ENCODE measurements at regions not wholly inside any gene's neighbourhood (a gene's known extent, or its start where the extent isn't known, plus 50 kb on each side); places are given as distances from the start of the nearest gene placed in this dataset.

DNA sequence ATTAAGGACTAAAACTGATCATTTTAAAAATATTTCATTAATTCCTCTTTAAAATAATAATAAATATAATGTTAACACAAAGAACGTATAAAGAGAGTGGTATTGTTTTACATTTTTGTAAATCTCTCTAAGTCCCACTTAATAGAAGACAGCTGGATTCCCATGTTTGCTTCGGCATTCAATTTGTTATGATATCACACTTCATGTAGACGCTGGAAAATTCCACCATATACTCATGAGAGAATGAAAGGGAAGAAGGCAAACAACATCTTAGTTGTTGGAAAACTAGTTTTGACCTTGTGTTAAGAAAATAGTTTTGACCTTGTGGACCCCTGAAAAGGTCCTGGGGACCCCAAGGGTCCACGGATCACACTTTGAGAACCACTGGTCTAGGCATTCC, 85.3 kb upstream of the MGMT start:
- TF ChIP-seq, protein P1, sequence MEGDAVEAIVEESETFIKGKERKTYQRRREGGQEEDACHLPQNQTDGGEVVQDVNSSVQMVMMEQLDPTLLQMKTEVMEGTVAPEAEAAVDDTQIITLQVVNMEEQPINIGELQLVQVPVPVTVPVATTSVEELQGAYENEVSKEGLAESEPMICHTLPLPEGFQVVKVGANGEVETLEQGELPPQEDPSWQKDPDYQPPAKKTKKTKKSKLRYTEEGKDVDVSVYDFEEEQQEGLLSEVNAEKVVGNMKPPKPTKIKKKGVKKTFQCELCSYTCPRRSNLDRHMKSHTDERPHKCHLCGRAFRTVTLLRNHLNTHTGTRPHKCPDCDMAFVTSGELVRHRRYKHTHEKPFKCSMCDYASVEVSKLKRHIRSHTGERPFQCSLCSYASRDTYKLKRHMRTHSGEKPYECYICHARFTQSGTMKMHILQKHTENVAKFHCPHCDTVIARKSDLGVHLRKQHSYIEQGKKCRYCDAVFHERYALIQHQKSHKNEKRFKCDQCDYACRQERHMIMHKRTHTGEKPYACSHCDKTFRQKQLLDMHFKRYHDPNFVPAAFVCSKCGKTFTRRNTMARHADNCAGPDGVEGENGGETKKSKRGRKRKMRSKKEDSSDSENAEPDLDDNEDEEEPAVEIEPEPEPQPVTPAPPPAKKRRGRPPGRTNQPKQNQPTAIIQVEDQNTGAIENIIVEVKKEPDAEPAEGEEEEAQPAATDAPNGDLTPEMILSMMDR (IDR thresholded peaks at IDR 0.05) = no peak
- Mint-ChIP-seq H3K27ac (no peak overlapping the region), H3K9me3 (no peaks in the 10 kb centered on the region), H3K4me1 (no peaks in the 10 kb centered on the region), H3K36me3 (ENCODE audit: low read depth) (no peaks in the 10 kb centered on the region), H3K4me3 (no peak overlapping the region), H3K27me3 (peaks cover 6% of the 10 kb centered on the region)
- no peak for ATAC-seq (ENCODE audit: low read depth)
- ChIA-PET POLR2A (no interaction called here), CTCF (no interaction called here)
- intact Hi-C loops (cut with micrococcal nuclease) = no loop called here
- no peak for DNase-seq

DNA sequence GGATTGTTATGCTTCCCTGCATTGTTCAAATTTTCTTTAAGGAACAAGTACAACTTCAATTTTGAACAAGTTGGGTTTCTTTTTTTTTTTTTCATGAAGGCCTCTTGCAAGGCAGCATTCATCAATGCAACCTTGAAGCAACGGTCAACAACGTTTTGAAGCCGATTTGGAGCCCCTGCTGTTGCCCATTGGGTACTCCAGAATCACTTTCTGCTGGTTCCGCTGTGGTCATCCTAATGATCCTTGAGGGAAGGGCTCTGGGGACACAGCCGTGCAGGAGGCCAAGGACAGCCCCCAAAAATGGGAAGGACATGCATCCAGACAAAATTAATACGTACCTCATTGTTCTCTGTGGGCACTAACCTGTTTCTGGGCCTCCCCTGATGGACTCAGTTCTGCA, 84.6 kb upstream of the MGMT start:
- H3K27me3 Mint-ChIP-seq = peaks cover 6% of the 10 kb centered on the region
- H3K4me3 Mint-ChIP-seq = no peak overlapping the region
- no peak for ATAC-seq (ENCODE audit: low read depth)
- ChIA-PET POLR2A (no interaction called here), CTCF (no interaction called here)
- no peak overlapping the region for H3K27ac Mint-ChIP-seq
- DNase-seq = no peak
- H3K9me3 Mint-ChIP-seq = no peaks in the 10 kb centered on the region
- H3K4me1 Mint-ChIP-seq = no peaks in the 10 kb centered on the region
- intact Hi-C loops (cut with micrococcal nuclease) = no loop called here
- TF ChIP-seq, protein P1 (IDR thresholded peaks at IDR 0.05) = no peak
- no peaks in the 10 kb centered on the region for H3K36me3 Mint-ChIP-seq (ENCODE audit: low read depth)

DNA sequence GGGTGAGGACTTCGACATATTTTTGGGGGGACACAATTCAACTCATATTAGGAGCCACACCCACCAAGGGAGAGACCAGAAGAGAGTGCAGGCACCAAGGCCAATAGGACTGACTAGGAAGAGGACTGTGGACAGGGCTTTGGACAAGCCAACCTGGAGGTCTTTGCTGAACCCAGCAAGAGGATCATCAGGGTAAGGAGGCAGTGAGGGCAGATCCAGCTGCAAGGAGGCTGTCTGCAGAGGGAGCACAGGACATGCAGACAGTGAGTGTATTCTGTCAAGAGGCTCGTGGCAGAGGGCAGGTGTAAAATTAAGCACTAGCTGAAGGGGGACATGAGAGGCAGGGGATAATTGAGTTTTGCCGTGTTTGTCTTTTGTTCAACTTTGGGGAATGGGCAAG, 83.4 kb upstream of the MGMT start:
- Mint-ChIP-seq H3K36me3 (ENCODE audit: low read depth) (no peaks in the 10 kb centered on the region), H3K9me3 (no peaks in the 10 kb centered on the region), H3K27me3 (peaks cover 4% of the 10 kb centered on the region), H3K4me1 (no peaks in the 10 kb centered on the region), H3K4me3 (no peak overlapping the region), H3K27ac (no peak overlapping the region)
- ATAC-seq (ENCODE audit: low read depth) = no peak
- ChIA-PET CTCF (no interaction called here), POLR2A (no interaction called here)
- intact Hi-C loops (cut with micrococcal nuclease) = no loop called here
- no peak for DNase-seq
- TF ChIP-seq, protein P1 (IDR thresholded peaks at IDR 0.05) = no peak

DNA sequence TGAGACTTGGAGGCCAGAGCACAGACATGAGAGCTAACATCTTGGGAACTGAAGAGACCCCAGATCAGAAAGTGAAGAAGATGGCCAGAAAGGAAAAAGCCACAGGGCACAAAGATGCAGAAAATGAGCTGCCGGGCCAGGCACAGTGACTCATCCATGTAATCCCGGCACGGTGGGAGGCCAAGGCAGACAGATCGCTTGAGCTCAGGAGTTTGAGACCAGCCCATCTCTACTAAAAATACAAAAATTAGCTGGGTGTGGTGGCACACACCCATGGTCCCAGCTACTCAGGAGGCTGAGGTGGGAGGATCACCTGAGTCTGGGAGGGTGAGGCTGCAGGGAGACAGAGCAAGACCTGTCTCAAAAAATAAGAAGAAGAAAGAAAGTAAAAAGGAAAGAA, 81.4 kb upstream of the MGMT start:
- POLR2A ChIA-PET = no interaction called here
- H3K27me3 Mint-ChIP-seq = peaks cover 3% of the 10 kb centered on the region
- intact Hi-C loops (cut with micrococcal nuclease) = no loop called here
- no peaks in the 10 kb centered on the region for H3K36me3 Mint-ChIP-seq (ENCODE audit: low read depth)
- TF ChIP-seq, protein P1 (IDR thresholded peaks at IDR 0.05) = no peak
- ATAC-seq (ENCODE audit: low read depth) (no peak), DNase-seq (no peak)
- no peaks in the 10 kb centered on the region for H3K9me3 Mint-ChIP-seq
- no peaks in the 10 kb centered on the region for H3K4me1 Mint-ChIP-seq
- CTCF ChIA-PET = no interaction called here
- H3K27ac Mint-ChIP-seq = no peak overlapping the region
- H3K4me3 Mint-ChIP-seq = no peak overlapping the region

DNA sequence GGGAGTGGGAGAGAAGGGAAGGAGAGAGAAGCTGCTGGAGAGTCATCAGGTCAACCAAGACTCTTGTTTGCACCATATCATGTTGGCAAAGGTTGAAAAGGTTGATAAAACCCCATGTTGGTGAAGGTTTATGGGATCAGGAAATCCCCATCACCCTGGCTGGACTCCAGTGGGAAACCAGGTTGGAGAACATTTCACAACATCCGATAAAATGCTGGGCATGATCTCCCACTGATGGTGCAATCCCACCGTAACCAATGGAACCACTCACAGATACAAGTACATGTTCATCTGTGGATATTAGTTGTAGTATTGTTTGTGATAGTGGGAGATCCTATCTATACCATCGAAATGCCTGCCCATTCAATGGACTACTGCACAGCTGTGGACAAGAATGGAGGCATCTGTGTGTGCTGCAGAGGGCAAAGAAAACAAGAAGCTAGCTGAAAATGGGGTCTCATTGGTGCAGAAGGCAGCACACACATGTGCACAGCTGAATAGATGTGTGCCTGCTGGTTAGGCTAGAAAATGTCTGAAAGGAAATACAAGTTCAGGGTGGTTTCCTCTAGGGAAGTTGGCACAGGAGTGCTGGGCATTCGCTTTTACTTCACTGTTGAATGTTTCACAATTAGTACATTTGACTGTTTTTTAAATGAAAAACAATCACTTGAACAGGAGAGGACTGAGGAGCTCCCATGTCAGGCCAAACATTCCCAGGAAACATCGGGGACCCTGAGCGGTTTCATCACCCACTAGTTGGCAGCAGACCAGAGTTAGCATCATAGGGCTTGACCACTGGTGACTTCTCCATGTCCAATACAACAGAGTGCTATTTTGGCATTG, 80.4 kb upstream of the MGMT start:
- H3K9me3 Mint-ChIP-seq = no peaks in the 10 kb centered on the region
- H3K27me3 Mint-ChIP-seq = peaks cover 3% of the 10 kb centered on the region
- ChIA-PET CTCF (no interaction called here), POLR2A (no interaction called here)
- TF ChIP-seq, protein P1 (IDR thresholded peaks at IDR 0.05) = no peak
- no peaks in the 10 kb centered on the region for H3K36me3 Mint-ChIP-seq (ENCODE audit: low read depth)
- DNase-seq = no peak
- no peak overlapping the region for H3K27ac Mint-ChIP-seq
- intact Hi-C loops (cut with micrococcal nuclease) = no loop called here
- H3K4me3 Mint-ChIP-seq = no peak overlapping the region
- H3K4me1 Mint-ChIP-seq = no peaks in the 10 kb centered on the region
- no peak for ATAC-seq (ENCODE audit: low read depth)
